Subcutaneous abdominal adipose tissue (tissue), 5 donors: ENCODE measurements at regions not wholly inside any gene's neighbourhood (a gene's known extent, or its start where the extent isn't known, plus 50 kb on each side); places are given as distances from the start of the nearest gene placed in this dataset.

Experiments used
- H3K27ac ChIP-seq: one replicate; pipeline ENCODE4 v1.7.0; 2013; ENCODE audit warnings: low read depth, mild to moderate bottlenecking, inconsistent platforms, low read length, moderate library complexity
- H3K27me3 ChIP-seq, 5 donors: one replicate each; pipeline ENCODE4 v1.7.0; 2013; ENCODE audit warnings: low read length in 5 of 5, inconsistent platforms in 1 of 5; ENCODE audit not compliant: control insufficient read depth in 5 of 5, insufficient read depth in 4 of 5
- H3K36me3 ChIP-seq, 5 donors: one replicate each; pipeline ENCODE4 v1.7.0; 2013; ENCODE audit warnings: low read length in 5 of 5; ENCODE audit not compliant: control insufficient read depth in 5 of 5, insufficient read depth in 5 of 5
- H3K4me1 ChIP-seq, 5 donors: one replicate each; pipeline ENCODE4 v1.7.0; 2013; ENCODE audit warnings: low read length in 5 of 5, mild to moderate bottlenecking in 3 of 5, moderate library complexity in 1 of 5; ENCODE audit not compliant: control insufficient read depth in 5 of 5, insufficient read depth in 5 of 5
- H3K4me3 ChIP-seq, 5 donors: one replicate each; pipeline ENCODE4 v1.7.0; 2013; ENCODE audit warnings: low read length in 5 of 5, low read depth in 1 of 5
- H3K9ac ChIP-seq, 5 donors: one replicate each; pipeline ENCODE4 v1.7.0; 2013; ENCODE audit warnings: low read length in 5 of 5, mild to moderate bottlenecking in 4 of 5, moderate library complexity in 3 of 5
- H3K9me3 ChIP-seq, 5 donors: one replicate each; pipeline ENCODE4 v1.7.0; 2013; ENCODE audit warnings: low read length in 5 of 5; ENCODE audit not compliant: control insufficient read depth in 5 of 5
- donor health status: healthy.
- donor health status: healthy.
- donor health status: healthy.
- donor health status: healthy.
- donor health status: healthy.

GRCh38 chr5:125612181-125612721, 811.0 kb upstream of the GRAMD2B start:
- H3K4me1 ChIP-seq, result no peaks in the 10 kb centered on the region
- H3K9me3 ChIP-seq, result no peaks in the 10 kb centered on the region
- H3K4me3 ChIP-seq, result peak overlapping the region in 1 of 5 donors; percentile 17
- no peaks in the 10 kb centered on the region for H3K36me3 ChIP-seq
- H3K9ac ChIP-seq, result no peak overlapping the region
- H3K27me3 ChIP-seq, result no peaks in the 10 kb centered on the region
- H3K27ac ChIP-seq, result no peak overlapping the region

DNA sequence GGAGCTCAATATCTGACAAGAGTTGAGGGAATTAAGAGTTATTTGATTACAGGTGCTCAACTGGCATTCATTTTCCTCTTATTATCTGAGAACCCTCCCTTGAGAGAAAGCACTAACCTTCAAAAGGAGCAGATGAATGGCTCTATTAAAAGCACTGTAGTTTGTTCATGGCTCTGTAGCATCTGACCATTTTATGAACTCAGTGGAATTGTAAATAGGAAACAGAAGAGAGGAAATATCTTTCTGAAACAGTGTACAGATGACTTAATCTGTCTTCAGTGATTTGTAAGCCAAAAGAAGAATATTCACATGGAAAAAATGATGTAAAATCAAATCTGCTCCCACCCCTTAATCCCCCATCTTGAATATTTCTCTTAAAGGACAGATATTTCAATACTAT, 810.4 kb upstream of the GRAMD2B start:
- peak overlapping the region in 1 of 5 donors; percentile 17 for H3K4me3 ChIP-seq
- H3K4me1 ChIP-seq, result no peaks in the 10 kb centered on the region
- H3K36me3 ChIP-seq, result no peaks in the 10 kb centered on the region
- no peaks in the 10 kb centered on the region for H3K9me3 ChIP-seq
- H3K9ac ChIP-seq, result no peak overlapping the region
- H3K27ac ChIP-seq, result no peak overlapping the region
- H3K27me3 ChIP-seq, result no peaks in the 10 kb centered on the region

- no peaks in the 10 kb centered on the region for H3K9me3 ChIP-seq
- no peak overlapping the region for H3K27ac ChIP-seq
- no peaks in the 10 kb centered on the region for H3K4me1 ChIP-seq
- no peaks in the 10 kb centered on the region for H3K36me3 ChIP-seq
- H3K4me3 ChIP-seq, result no peak overlapping the region
- no peak overlapping the region for H3K9ac ChIP-seq
- no peaks in the 10 kb centered on the region for H3K27me3 ChIP-seq
Measured at GRCh38 chr5:125630237-125630636, 793.0 kb upstream of the GRAMD2B start.

DNA sequence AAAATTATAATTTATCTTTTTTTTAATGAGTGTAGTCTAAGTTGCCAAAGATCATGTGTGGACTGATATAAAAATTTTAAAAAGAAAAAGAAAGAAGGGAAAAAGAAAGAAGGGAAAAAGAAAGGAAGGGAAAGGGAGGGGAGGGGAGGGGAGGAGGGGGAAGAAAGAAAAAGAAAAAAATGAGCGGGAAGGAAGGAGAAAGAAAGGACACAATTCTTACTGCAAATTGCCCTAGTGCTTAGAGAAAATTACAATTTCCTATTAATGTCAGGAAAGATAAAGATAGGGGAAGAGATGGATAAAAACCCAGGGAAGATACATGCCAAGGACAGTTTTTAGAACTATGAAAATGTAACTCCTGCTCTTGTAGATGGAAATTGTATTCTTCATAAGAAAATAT, 789.7 kb upstream of the GRAMD2B start:
- Histone ChIP-seq H3K27me3 (no peaks in the 10 kb centered on the region), H3K4me3 (no peak overlapping the region), H3K9ac (no peak overlapping the region), H3K4me1 (no peaks in the 10 kb centered on the region), H3K27ac (no peak overlapping the region), H3K36me3 (no peaks in the 10 kb centered on the region), H3K9me3 (no peaks in the 10 kb centered on the region)

DNA sequence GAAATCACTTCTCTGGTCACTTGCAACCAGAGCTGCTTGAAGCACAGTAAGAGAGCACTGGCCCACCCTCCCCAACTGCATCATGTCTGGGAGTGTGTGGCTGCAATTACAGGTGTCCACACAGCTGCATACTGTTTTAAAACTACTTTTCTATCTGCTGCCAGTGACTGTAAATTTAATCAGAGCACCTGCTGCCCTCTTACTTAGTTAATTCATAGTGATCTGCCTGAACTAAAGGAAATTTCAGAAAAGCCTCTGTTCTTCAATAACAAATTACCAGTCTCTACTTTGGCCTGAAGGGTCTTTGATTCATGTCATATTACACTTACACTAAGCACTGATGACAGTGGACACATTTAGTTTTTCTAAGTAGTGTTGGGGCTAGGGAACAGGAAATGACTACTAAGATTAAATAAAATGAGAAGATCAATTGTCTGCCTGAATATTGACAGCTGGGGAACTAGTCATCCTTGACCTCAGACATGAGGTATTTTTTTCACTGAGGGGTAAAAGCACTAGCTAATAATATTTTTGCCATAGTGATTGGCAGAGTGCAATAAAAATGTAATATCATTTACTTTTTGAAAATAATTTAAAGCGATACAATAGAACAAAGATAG, 788.9 kb upstream of the GRAMD2B start:
- no peak overlapping the region for H3K4me3 ChIP-seq
- no peaks in the 10 kb centered on the region for H3K27me3 ChIP-seq

DNA sequence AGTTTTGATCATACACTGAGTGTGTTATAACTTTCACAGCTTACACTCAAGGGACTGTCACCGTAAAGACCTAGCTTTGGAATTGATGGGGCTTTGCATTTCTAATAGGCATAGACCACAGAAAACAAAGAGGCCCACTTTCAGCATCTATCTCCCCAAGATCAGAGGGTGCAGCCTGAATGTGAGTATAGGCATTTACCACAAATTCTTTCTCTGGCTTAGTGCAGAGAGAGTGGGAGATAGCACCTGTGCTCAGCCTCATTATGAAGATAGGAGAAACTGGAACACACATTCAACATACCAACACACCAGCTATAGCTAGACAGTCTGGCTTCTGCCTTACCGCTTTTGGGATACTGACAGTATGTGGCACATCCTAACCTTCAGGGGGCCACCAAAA, 783.4 kb upstream of the GRAMD2B start:
- H3K4me3 ChIP-seq, result no peak overlapping the region

More for the DNA sequence above, 788.9 kb upstream of the GRAMD2B start:
- no peak overlapping the region for H3K27ac ChIP-seq
- H3K36me3 ChIP-seq, result no peaks in the 10 kb centered on the region
- no peak overlapping the region for H3K9ac ChIP-seq
- no peaks in the 10 kb centered on the region for H3K9me3 ChIP-seq
- H3K4me1 ChIP-seq, result no peaks in the 10 kb centered on the region

DNA sequence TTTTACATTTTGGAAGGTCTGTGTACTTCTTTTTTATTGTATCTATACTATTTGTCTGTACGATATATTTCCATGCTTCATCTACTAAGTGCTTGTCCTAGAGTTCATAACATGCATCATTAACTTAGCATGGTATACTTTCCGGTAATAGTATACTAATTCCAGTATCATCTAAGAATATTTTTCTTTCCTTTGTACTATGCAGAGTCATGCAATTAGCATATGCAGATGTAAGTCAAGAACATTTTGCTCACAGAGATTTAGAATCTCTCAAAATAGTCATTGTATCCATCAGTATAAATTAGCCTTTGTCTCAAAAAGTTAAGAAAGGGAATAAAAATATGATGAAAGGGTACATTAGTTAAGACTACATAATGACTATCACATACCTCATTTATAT, 770.4 kb upstream of the GRAMD2B start:
- no peak overlapping the region for H3K4me3 ChIP-seq
- H3K27ac ChIP-seq, result no peak overlapping the region
- no peaks in the 10 kb centered on the region for H3K27me3 ChIP-seq
- no peaks in the 10 kb centered on the region for H3K36me3 ChIP-seq
- no peak overlapping the region for H3K9ac ChIP-seq
- H3K4me1 ChIP-seq, result no peaks in the 10 kb centered on the region
- peaks cover 0 to 4% (median 0%) of the 10 kb centered on the region in 5 donors for H3K9me3 ChIP-seq

More for the DNA sequence above, 783.4 kb upstream of the GRAMD2B start:
- Histone ChIP-seq H3K4me1 (no peaks in the 10 kb centered on the region), H3K9me3 (peaks cover 0 to 10% (median 3%) of the 10 kb centered on the region in 5 donors), H3K27me3 (no peaks in the 10 kb centered on the region), H3K36me3 (no peaks in the 10 kb centered on the region), H3K9ac (no peak overlapping the region), H3K27ac (no peak overlapping the region)

DNA sequence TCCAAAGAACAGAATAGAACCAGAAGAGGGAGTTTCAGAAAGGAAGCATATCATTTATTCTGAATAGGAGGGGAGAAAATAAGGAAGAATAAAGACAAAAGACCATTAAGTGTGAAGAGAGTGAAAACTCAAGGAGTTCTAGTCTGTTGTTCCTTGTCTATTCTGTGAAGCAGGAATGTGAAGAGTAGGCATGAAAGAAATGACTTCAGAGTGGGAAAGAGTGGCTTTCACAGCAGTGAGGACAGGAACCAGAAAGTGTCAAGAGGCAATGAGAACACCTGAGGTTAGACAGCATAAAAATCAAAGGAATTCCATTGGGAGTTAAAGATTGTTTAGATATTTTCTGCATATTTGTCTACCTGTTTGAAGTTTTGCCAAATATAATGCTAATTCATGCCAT, 768.8 kb upstream of the GRAMD2B start:
- no peak overlapping the region for H3K9ac ChIP-seq
- no peaks in the 10 kb centered on the region for H3K27me3 ChIP-seq
- no peak overlapping the region for H3K4me3 ChIP-seq
- H3K4me1 ChIP-seq, result peaks cover 0 to 3% (median 0%) of the 10 kb centered on the region in 5 donors
- H3K9me3 ChIP-seq, result peaks cover 0 to 4% (median 0%) of the 10 kb centered on the region in 5 donors
- no peaks in the 10 kb centered on the region for H3K36me3 ChIP-seq
- no peak overlapping the region for H3K27ac ChIP-seq

- peaks cover 0 to 11% (median 4%) of the 10 kb centered on the region in 5 donors for H3K4me1 ChIP-seq
- no peak overlapping the region for H3K4me3 ChIP-seq
- H3K27me3 ChIP-seq, result no peaks in the 10 kb centered on the region
- no peak overlapping the region for H3K9ac ChIP-seq
- no peaks in the 10 kb centered on the region for H3K36me3 ChIP-seq
- H3K9me3 ChIP-seq, result peaks cover 0 to 4% (median 0%) of the 10 kb centered on the region in 5 donors
- no peak overlapping the region for H3K27ac ChIP-seq
Measured at GRCh38 chr5:125655156-125655555, 768.1 kb upstream of the GRAMD2B start.

DNA sequence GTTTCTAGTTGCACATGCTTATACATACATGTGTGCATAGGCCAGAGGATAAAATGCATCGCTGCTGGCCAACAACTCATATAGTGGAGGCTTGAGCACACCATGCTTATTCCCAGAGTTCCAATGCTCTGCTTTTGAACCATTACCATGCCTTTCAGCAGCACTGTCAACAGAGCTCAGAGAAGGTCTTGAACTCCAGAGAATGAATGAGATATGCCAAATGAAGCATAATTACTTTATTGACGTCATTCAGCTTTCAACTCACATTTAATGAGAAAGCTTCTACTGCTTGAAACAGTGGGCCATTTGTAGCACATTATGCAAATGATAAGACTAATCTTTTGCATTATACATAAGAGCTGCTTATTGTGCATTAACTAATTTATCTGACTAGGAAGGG, 765.3 kb upstream of the GRAMD2B start:
- H3K27ac ChIP-seq, result no peak overlapping the region
- H3K9me3 ChIP-seq, result peaks cover 0 to 3% (median 0%) of the 10 kb centered on the region in 5 donors

More for the DNA sequence above, 765.3 kb upstream of the GRAMD2B start:
- Histone ChIP-seq H3K4me3 (no peak overlapping the region), H3K9ac (no peak overlapping the region), H3K4me1 (peaks cover 0 to 15% (median 4%) of the 10 kb centered on the region in 5 donors), H3K36me3 (no peaks in the 10 kb centered on the region), H3K27me3 (no peaks in the 10 kb centered on the region)
